Ovary (tissue), 3 donors: ENCODE measurements at regions not wholly inside any gene's neighbourhood (a gene's known extent, or its start where the extent isn't known, plus 50 kb on each side); places are given as distances from the start of the nearest gene placed in this dataset.

ENCODE experiments used
- CTCF ChIP-seq, 3 donors: fragments of 450-650 bp in 2 of 3; fragments of 200-600 bp in 1 of 3; IDR thresholded peaks; one replicate each; pipeline versions ENCODE4 v1.5.1 to v1.8.0; 2016 to 2022; ENCODE audit warnings: antibody characterized with exemption in 3 of 3, mild to moderate bottlenecking in 1 of 3
- POLR2A ChIP-seq: fragments of 450-650 bp; IDR thresholded peaks from one replicate; pipeline ENCODE4 v1.6.1; 2017; ENCODE audit warnings: antibody characterized with exemption, mild to moderate bottlenecking, moderate library complexity
- donor health status: DM: no; HTN: no; CAD: no.

GRCh38 chr16:63650550-63650949 lies 1471.3 kb downstream of the CDH11 start:
- no peak for TF ChIP-seq POLR2A
- no peak for TF ChIP-seq CTCF (IDR thresholded peaks at IDR 0.05)
